Astrocyte (in vitro differentiated cells and primary cell): ENCODE measurements at regions not wholly inside any gene's neighbourhood (a gene's known extent, or its start where the extent isn't known, plus 50 kb on each side); places are given as distances from the start of the nearest gene placed in this dataset.

Source experiments
- EZH2 ChIP-seq: IDR thresholded peaks from 2 replicates; pipeline ENCODE4 v1.6.1; 2012; ENCODE audit warnings: mild to moderate bottlenecking, low read length, inconsistent platforms; ENCODE audit not compliant: insufficient read depth
- TF ChIP-seq, protein P1 (sequence below): IDR thresholded peaks from 2 replicates; pipeline ENCODE4 v1.5.1; 2011; ENCODE audit warnings: low read depth, mild to moderate bottlenecking, inconsistent platforms, low read length, moderate library complexity; ENCODE audit not compliant: insufficient read depth

DNA sequence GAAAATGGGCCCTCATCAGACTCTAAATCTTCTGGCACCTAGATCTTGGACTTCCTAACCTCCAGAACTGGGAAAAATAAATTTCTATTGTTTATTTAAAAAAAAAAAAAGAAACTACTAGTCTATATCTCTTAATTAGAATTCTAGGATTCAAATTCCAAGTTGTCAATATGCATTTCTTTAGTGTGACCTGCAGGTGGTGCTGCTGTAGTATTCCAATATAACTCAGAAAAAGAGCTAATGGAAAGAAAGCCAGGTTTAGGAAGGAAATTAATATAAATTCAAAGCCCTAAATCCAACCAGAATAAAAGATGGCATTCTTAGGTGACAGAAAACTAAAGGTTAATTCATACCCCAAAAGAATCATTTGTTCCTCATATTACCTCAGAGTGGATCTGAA, 80.0 kb upstream of the NALF2 start:
- TF ChIP-seq, protein P1, sequence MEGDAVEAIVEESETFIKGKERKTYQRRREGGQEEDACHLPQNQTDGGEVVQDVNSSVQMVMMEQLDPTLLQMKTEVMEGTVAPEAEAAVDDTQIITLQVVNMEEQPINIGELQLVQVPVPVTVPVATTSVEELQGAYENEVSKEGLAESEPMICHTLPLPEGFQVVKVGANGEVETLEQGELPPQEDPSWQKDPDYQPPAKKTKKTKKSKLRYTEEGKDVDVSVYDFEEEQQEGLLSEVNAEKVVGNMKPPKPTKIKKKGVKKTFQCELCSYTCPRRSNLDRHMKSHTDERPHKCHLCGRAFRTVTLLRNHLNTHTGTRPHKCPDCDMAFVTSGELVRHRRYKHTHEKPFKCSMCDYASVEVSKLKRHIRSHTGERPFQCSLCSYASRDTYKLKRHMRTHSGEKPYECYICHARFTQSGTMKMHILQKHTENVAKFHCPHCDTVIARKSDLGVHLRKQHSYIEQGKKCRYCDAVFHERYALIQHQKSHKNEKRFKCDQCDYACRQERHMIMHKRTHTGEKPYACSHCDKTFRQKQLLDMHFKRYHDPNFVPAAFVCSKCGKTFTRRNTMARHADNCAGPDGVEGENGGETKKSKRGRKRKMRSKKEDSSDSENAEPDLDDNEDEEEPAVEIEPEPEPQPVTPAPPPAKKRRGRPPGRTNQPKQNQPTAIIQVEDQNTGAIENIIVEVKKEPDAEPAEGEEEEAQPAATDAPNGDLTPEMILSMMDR: peak; percentile 22
- TF ChIP-seq EZH2: no peak
